ENCODE measurements at regions not wholly inside any gene's neighbourhood (a gene's known extent, or its start where the extent isn't known, plus 50 kb on each side); places are given as distances from the start of the nearest gene placed in this dataset.

DNA sequence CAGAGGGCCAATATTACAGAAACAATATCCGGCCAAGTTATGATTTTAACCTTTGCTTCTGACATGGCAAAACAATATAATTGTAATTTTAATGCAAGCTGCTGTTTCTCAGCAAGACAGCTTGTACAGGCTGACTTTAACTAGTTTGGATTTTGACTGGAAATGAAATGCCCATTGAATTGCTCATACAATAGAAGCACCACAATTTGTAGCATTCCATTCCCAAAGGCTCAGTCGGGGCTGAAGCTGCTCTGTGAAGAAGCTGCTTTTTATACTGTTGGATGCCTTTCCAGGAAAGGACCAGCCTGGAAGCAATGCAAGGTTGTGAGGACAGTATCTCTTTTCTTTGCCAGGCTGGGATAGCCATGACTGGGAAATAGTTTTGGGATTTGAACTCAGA lies 677.0 kb upstream of the FANCL start:
- no peaks in the 10 kb centered on the region for H3F3A ChIP-seq (ENCODE audit: insufficient read depth)
- H4K20me1 ChIP-seq (ENCODE audit: low read depth, low read length), result no peaks in the 10 kb centered on the region
- H3K9ac ChIP-seq (ENCODE audit: low read length), result no peak overlapping the region
- H3K4me3 ChIP-seq (ENCODE audit: insufficient read depth, low read length, poor library complexity, severe bottlenecking), result no peak overlapping the region
- H3K27me3 ChIP-seq (ENCODE audit: low read length), result no peaks in the 10 kb centered on the region
- no peak overlapping the region for H2AFZ ChIP-seq (ENCODE audit: low read depth, low read length, severe bottlenecking)
- no peaks in the 10 kb centered on the region for H3K9me3 ChIP-seq (ENCODE audit: insufficient read depth, low read length)
- no peak overlapping the region for H3K27ac ChIP-seq (ENCODE audit: low read depth, low read length)
- no peak overlapping the region for H3K4me2 ChIP-seq (ENCODE audit: low read depth, low read length, poor library complexity, severe bottlenecking)
- no peaks in the 10 kb centered on the region for H3K79me2 ChIP-seq (ENCODE audit: insufficient read depth, low read length)
- TF ChIP-seq, protein P1, sequence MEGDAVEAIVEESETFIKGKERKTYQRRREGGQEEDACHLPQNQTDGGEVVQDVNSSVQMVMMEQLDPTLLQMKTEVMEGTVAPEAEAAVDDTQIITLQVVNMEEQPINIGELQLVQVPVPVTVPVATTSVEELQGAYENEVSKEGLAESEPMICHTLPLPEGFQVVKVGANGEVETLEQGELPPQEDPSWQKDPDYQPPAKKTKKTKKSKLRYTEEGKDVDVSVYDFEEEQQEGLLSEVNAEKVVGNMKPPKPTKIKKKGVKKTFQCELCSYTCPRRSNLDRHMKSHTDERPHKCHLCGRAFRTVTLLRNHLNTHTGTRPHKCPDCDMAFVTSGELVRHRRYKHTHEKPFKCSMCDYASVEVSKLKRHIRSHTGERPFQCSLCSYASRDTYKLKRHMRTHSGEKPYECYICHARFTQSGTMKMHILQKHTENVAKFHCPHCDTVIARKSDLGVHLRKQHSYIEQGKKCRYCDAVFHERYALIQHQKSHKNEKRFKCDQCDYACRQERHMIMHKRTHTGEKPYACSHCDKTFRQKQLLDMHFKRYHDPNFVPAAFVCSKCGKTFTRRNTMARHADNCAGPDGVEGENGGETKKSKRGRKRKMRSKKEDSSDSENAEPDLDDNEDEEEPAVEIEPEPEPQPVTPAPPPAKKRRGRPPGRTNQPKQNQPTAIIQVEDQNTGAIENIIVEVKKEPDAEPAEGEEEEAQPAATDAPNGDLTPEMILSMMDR (IDR thresholded peaks at IDR 0.05; ENCODE audit: insufficient read depth, low read length, poor library complexity, severe bottlenecking), result no peak
- no peak for TF ChIP-seq EZH2phosphoT487 (conservative IDR thresholded peaks at IDR 0.05; ENCODE audit: low read length)
- H3K9me2 ChIP-seq (replicated peaks; ENCODE audit: insufficient read depth, low read length), result no peaks in the 10 kb centered on the region
- H3K36me3 ChIP-seq (ENCODE audit: low read length), result no peaks in the 10 kb centered on the region

DNA sequence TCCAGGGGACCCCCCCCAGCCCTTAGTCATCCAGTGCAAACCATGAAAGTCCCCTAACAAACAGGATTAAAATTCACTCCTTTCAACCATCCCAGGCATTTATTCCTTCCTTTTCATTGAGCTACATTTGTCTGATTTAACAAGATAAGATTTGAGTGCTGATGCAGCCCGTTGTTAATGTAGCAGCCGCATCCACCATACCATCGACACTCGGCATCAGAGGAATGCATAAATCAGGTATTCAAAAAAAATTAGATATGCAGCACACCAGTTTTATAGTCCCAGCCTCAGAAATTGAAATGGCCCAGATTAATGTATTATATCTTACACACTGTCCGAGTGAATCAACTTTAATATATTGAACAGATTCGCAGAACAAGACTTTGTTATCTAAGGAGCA lies 676.5 kb upstream of the FANCL start:
- no peak overlapping the region for H3K4me3 ChIP-seq (ENCODE audit: insufficient read depth, low read length, poor library complexity, severe bottlenecking)
- H3F3A ChIP-seq (ENCODE audit: insufficient read depth), result no peaks in the 10 kb centered on the region
- no peak overlapping the region for H3K4me2 ChIP-seq (ENCODE audit: low read depth, low read length, poor library complexity, severe bottlenecking)
- no peak overlapping the region for H3K27ac ChIP-seq (ENCODE audit: low read depth, low read length)
- H3K9me2 ChIP-seq (replicated peaks; ENCODE audit: insufficient read depth, low read length), result no peaks in the 10 kb centered on the region
- H3K9me3 ChIP-seq (ENCODE audit: insufficient read depth, low read length), result no peaks in the 10 kb centered on the region
- no peaks in the 10 kb centered on the region for H3K36me3 ChIP-seq (ENCODE audit: low read length)
- H2AFZ ChIP-seq (ENCODE audit: low read depth, low read length, severe bottlenecking), result no peak overlapping the region
- no peak overlapping the region for H3K9ac ChIP-seq (ENCODE audit: low read length)
- TF ChIP-seq, protein P1 (IDR thresholded peaks at IDR 0.05; ENCODE audit: insufficient read depth, low read length, poor library complexity, severe bottlenecking), result no peak
- TF ChIP-seq EZH2phosphoT487 (conservative IDR thresholded peaks at IDR 0.05; ENCODE audit: low read length), result no peak
- no peaks in the 10 kb centered on the region for H4K20me1 ChIP-seq (ENCODE audit: low read depth, low read length)
- no peaks in the 10 kb centered on the region for H3K27me3 ChIP-seq (ENCODE audit: low read length)
- no peaks in the 10 kb centered on the region for H3K79me2 ChIP-seq (ENCODE audit: insufficient read depth, low read length)

DNA sequence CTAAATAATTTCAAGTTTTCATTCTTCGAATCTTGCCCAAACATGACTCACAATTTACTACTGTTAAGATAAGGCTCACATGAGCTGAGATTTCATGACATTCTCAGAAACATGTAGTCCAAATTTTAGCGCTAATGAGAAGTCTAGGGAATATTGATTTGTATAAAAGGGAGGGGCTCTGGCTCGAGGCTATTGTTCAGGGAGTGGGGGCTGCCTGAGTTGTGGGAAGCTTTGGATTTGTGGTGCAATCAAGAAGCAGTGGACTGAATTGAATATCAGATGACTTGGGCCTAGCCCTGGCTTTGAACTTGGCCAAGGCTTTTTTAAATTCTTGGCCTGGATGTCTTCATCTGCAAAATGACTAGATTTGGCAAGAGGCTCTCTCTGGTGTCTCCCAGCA lies 674.9 kb upstream of the FANCL start:
- H3K9ac ChIP-seq (ENCODE audit: low read length), result no peak overlapping the region
- no peaks in the 10 kb centered on the region for H3F3A ChIP-seq (ENCODE audit: insufficient read depth)
- H3K27ac ChIP-seq (ENCODE audit: low read depth, low read length), result no peak overlapping the region
- no peak overlapping the region for H2AFZ ChIP-seq (ENCODE audit: low read depth, low read length, severe bottlenecking)
- no peaks in the 10 kb centered on the region for H4K20me1 ChIP-seq (ENCODE audit: low read depth, low read length)
- H3K27me3 ChIP-seq (ENCODE audit: low read length), result no peaks in the 10 kb centered on the region
- no peaks in the 10 kb centered on the region for H3K79me2 ChIP-seq (ENCODE audit: insufficient read depth, low read length)
- no peak for TF ChIP-seq EZH2phosphoT487 (conservative IDR thresholded peaks at IDR 0.05; ENCODE audit: low read length)
- TF ChIP-seq, protein P1 (IDR thresholded peaks at IDR 0.05; ENCODE audit: insufficient read depth, low read length, poor library complexity, severe bottlenecking), result no peak
- H3K4me2 ChIP-seq (ENCODE audit: low read depth, low read length, poor library complexity, severe bottlenecking), result no peak overlapping the region
- H3K9me3 ChIP-seq (ENCODE audit: insufficient read depth, low read length), result no peaks in the 10 kb centered on the region
- H3K36me3 ChIP-seq (ENCODE audit: low read length), result no peaks in the 10 kb centered on the region
- H3K4me3 ChIP-seq (ENCODE audit: insufficient read depth, low read length, poor library complexity, severe bottlenecking), result no peak overlapping the region
- no peaks in the 10 kb centered on the region for H3K9me2 ChIP-seq (replicated peaks; ENCODE audit: insufficient read depth, low read length)
